Skeletal muscle tissue (tissue), 3 donors: ENCODE measurements at regions not wholly inside any gene's neighbourhood (a gene's known extent, or its start where the extent isn't known, plus 50 kb on each side); places are given as distances from the start of the nearest gene placed in this dataset.

Source experiments
- H3K27ac ChIP-seq: one replicate; pipeline ENCODE4 v1.7.0; 2013; ENCODE audit warnings: mild to moderate bottlenecking, low read depth, low read length, inconsistent platforms
- H3K27me3 ChIP-seq, 3 donors: one replicate each; pipeline ENCODE4 v1.7.0; 2013; ENCODE audit warnings: low read length in 3 of 3; ENCODE audit not compliant: control insufficient read depth in 3 of 3, insufficient read depth in 3 of 3
- H3K36me3 ChIP-seq, 3 donors: one replicate each; pipeline ENCODE4 v1.7.0; 2013; ENCODE audit warnings: low read length in 3 of 3; ENCODE audit not compliant: control insufficient read depth in 3 of 3, insufficient read depth in 3 of 3
- H3K4me1 ChIP-seq, 3 donors: one replicate each; pipeline ENCODE4 v1.7.0; 2013; ENCODE audit warnings: low read length in 3 of 3, mild to moderate bottlenecking in 3 of 3; ENCODE audit not compliant: control insufficient read depth in 3 of 3, insufficient read depth in 3 of 3
- H3K4me3 ChIP-seq, 3 donors: one replicate each; pipeline ENCODE4 v1.7.0; 2013; ENCODE audit warnings: low read length in 3 of 3
- H3K9ac ChIP-seq, 3 donors: one replicate each; pipeline ENCODE4 v1.7.0; 2013; ENCODE audit warnings: low read length in 3 of 3, mild to moderate bottlenecking in 3 of 3, moderate library complexity in 2 of 3, low read depth in 1 of 3
- H3K9me3 ChIP-seq, 3 donors: one replicate each; pipeline ENCODE4 v1.7.0; 2013; ENCODE audit warnings: low read length in 3 of 3; ENCODE audit not compliant: control insufficient read depth in 3 of 3
- donor health status: Osteomylitis.

- Histone ChIP-seq H3K27ac (no peak overlapping the region), H3K9me3 (no peaks in the 10 kb centered on the region), H3K36me3 (no peaks in the 10 kb centered on the region), H3K4me3 (no peak overlapping the region), H3K9ac (no peak overlapping the region), H3K27me3 (no peaks in the 10 kb centered on the region), H3K4me1 (no peaks in the 10 kb centered on the region)
Observed at GRCh38 chrX:5086388-5086787, 1142.3 kb downstream of the NLGN4X start.

- no peak overlapping the region for H3K4me3 ChIP-seq
- no peaks in the 10 kb centered on the region for H3K36me3 ChIP-seq
- H3K4me1 ChIP-seq = no peaks in the 10 kb centered on the region
- no peak overlapping the region for H3K9ac ChIP-seq
- no peaks in the 10 kb centered on the region for H3K9me3 ChIP-seq
- no peak overlapping the region for H3K27ac ChIP-seq
- H3K27me3 ChIP-seq = no peaks in the 10 kb centered on the region
Observed at GRCh38 chrX:5084279-5084678, 1144.4 kb downstream of the NLGN4X start.

GRCh38 chrX:5082705-5083104, 1146.0 kb downstream of the NLGN4X start:
- Histone ChIP-seq H3K9ac (no peak overlapping the region), H3K4me3 (no peak overlapping the region), H3K4me1 (no peaks in the 10 kb centered on the region), H3K27ac (no peak overlapping the region), H3K9me3 (no peaks in the 10 kb centered on the region), H3K27me3 (no peaks in the 10 kb centered on the region), H3K36me3 (no peaks in the 10 kb centered on the region)

- no peaks in the 10 kb centered on the region for H3K4me1 ChIP-seq
- H3K9me3 ChIP-seq = no peaks in the 10 kb centered on the region
- no peak overlapping the region for H3K4me3 ChIP-seq
- no peaks in the 10 kb centered on the region for H3K36me3 ChIP-seq
- H3K27ac ChIP-seq = no peak overlapping the region
- H3K27me3 ChIP-seq = no peaks in the 10 kb centered on the region
- H3K9ac ChIP-seq = no peak overlapping the region
Observed at GRCh38 chrX:5080791-5081190, 1147.9 kb downstream of the NLGN4X start.

- no peak overlapping the region for H3K27ac ChIP-seq
- no peak overlapping the region for H3K4me3 ChIP-seq
- no peaks in the 10 kb centered on the region for H3K27me3 ChIP-seq
- H3K36me3 ChIP-seq = no peaks in the 10 kb centered on the region
- H3K9me3 ChIP-seq = no peaks in the 10 kb centered on the region
- no peaks in the 10 kb centered on the region for H3K4me1 ChIP-seq
- no peak overlapping the region for H3K9ac ChIP-seq
Observed at GRCh38 chrX:5068550-5068949, 1160.1 kb downstream of the NLGN4X start.

- Histone ChIP-seq H3K36me3 (no peaks in the 10 kb centered on the region), H3K9ac (no peak overlapping the region), H3K4me3 (no peak overlapping the region), H3K9me3 (no peaks in the 10 kb centered on the region), H3K27me3 (no peaks in the 10 kb centered on the region), H3K4me1 (no peaks in the 10 kb centered on the region), H3K27ac (no peak overlapping the region)
Observed at GRCh38 chrX:5057786-5058185, 1170.9 kb downstream of the NLGN4X start.

- no peaks in the 10 kb centered on the region for H3K4me1 ChIP-seq
- H3K27ac ChIP-seq = no peak overlapping the region
- no peaks in the 10 kb centered on the region for H3K9me3 ChIP-seq
Observed at GRCh38 chrX:5054852-5055251, 1173.8 kb downstream of the NLGN4X start.

GRCh38 chrX:5051831-5052491, 1176.7 kb downstream of the NLGN4X start:
- Histone ChIP-seq H3K27me3 (no peaks in the 10 kb centered on the region), H3K36me3 (no peaks in the 10 kb centered on the region), H3K27ac (no peak overlapping the region), H3K4me1 (no peaks in the 10 kb centered on the region), H3K9me3 (no peaks in the 10 kb centered on the region), H3K4me3 (no peak overlapping the region), H3K9ac (no peak overlapping the region)

More at GRCh38 chrX:5054852-5055251, 1173.8 kb downstream of the NLGN4X start:
- Histone ChIP-seq H3K27me3 (no peaks in the 10 kb centered on the region), H3K36me3 (no peaks in the 10 kb centered on the region), H3K4me3 (no peak overlapping the region), H3K9ac (no peak overlapping the region)

- Histone ChIP-seq H3K9me3 (no peaks in the 10 kb centered on the region), H3K4me3 (no peak overlapping the region), H3K4me1 (no peaks in the 10 kb centered on the region), H3K36me3 (no peaks in the 10 kb centered on the region), H3K27me3 (no peaks in the 10 kb centered on the region), H3K9ac (no peak overlapping the region), H3K27ac (no peak overlapping the region)
Observed at GRCh38 chrX:5042563-5042962, 1186.1 kb downstream of the NLGN4X start.

- H3K9ac ChIP-seq = no peak overlapping the region
- H3K27ac ChIP-seq = no peak overlapping the region
- no peaks in the 10 kb centered on the region for H3K27me3 ChIP-seq
- H3K4me1 ChIP-seq = no peaks in the 10 kb centered on the region
- no peaks in the 10 kb centered on the region for H3K36me3 ChIP-seq
- peaks cover 0 to 2% (median 0%) of the 10 kb centered on the region in 3 donors for H3K9me3 ChIP-seq
- no peak overlapping the region for H3K4me3 ChIP-seq
Observed at GRCh38 chrX:5031792-5032191, 1196.9 kb downstream of the NLGN4X start.
